ENCODE measurements at regions not wholly inside any gene's neighbourhood (a gene's known extent, or its start where the extent isn't known, plus 50 kb on each side); places are given as distances from the start of the nearest gene placed in this dataset.

- Histone ChIP-seq H3K27ac (no peak overlapping the region), H3K36me3 (no peaks in the 10 kb centered on the region), H3K4me3 (no peak overlapping the region), H3K27me3 (no peaks in the 10 kb centered on the region), H3K9me3 (no peaks in the 10 kb centered on the region), H3K4me1 (no peaks in the 10 kb centered on the region)
- no peak for TF ChIP-seq CTCF (IDR thresholded peaks at IDR 0.05)
- no peak for TF ChIP-seq POLR2A (IDR thresholded peaks at IDR 0.05)
- no peak for TF ChIP-seq EP300 (IDR thresholded peaks at IDR 0.05)
- TF ChIP-seq POLR2AphosphoS5 (IDR thresholded peaks at IDR 0.05) = no peak
- intact Hi-C loops (cut with DNase I) = no loop called here
- no peak for DNase-seq
Observed at GRCh38 chr5:8600843-8601242, 731.9 kb downstream of the MTRR start.

- Histone ChIP-seq H3K4me1 (no peaks in the 10 kb centered on the region), H3K36me3 (no peaks in the 10 kb centered on the region), H3K4me3 (no peak overlapping the region), H3K27me3 (no peaks in the 10 kb centered on the region), H3K27ac (no peak overlapping the region), H3K9me3 (no peaks in the 10 kb centered on the region)
- DNase-seq = no peak
- WGBS, 2 donors = 84 to 89% methylated on average over 8 of the region's 8 CpGs
- intact Hi-C loops (cut with DNase I) = no loop called here
- TF ChIP-seq POLR2A (IDR thresholded peaks at IDR 0.05) (no peak), CTCF (IDR thresholded peaks at IDR 0.05) (no peak), EP300 (IDR thresholded peaks at IDR 0.05) (no peak), POLR2AphosphoS5 (IDR thresholded peaks at IDR 0.05) (no peak)
Observed at GRCh38 chr5:8601831-8602354, 732.9 kb downstream of the MTRR start.

GRCh38 chr5:8606231-8606630 is 737.3 kb downstream of the MTRR start:
- Histone ChIP-seq H3K4me1 (no peaks in the 10 kb centered on the region), H3K36me3 (no peaks in the 10 kb centered on the region), H3K9me3 (no peaks in the 10 kb centered on the region), H3K27ac (no peak overlapping the region), H3K4me3 (no peak overlapping the region), H3K27me3 (no peaks in the 10 kb centered on the region)
- DNase-seq = no peak
- TF ChIP-seq POLR2AphosphoS5 (IDR thresholded peaks at IDR 0.05) = no peak
- TF ChIP-seq POLR2A (IDR thresholded peaks at IDR 0.05) = no peak
- no peak for TF ChIP-seq CTCF (IDR thresholded peaks at IDR 0.05)
- no peak for TF ChIP-seq EP300 (IDR thresholded peaks at IDR 0.05)
- intact Hi-C loops (cut with DNase I) = no loop called here

- Histone ChIP-seq H3K27me3 (no peaks in the 10 kb centered on the region), H3K4me1 (no peaks in the 10 kb centered on the region), H3K27ac (no peak overlapping the region), H3K4me3 (no peak overlapping the region), H3K36me3 (no peaks in the 10 kb centered on the region), H3K9me3 (no peaks in the 10 kb centered on the region)
- no peak for TF ChIP-seq POLR2A (IDR thresholded peaks at IDR 0.05)
- no peak for TF ChIP-seq EP300 (IDR thresholded peaks at IDR 0.05)
- TF ChIP-seq CTCF (IDR thresholded peaks at IDR 0.05) = no peak
- TF ChIP-seq POLR2AphosphoS5 (IDR thresholded peaks at IDR 0.05) = no peak
- 94% methylated on average over 3 of the region's 3 CpGs for WGBS, 2 donors
- no peak for DNase-seq
- intact Hi-C loops (cut with DNase I) = no loop called here
Observed at GRCh38 chr5:8611067-8611466, 742.1 kb downstream of the MTRR start.

- DNase-seq = no peak
- no peak for TF ChIP-seq CTCF (IDR thresholded peaks at IDR 0.05)
- no peak for TF ChIP-seq POLR2A (IDR thresholded peaks at IDR 0.05)
- no peak for TF ChIP-seq POLR2AphosphoS5 (IDR thresholded peaks at IDR 0.05)
- Histone ChIP-seq H3K9me3 (no peaks in the 10 kb centered on the region), H3K36me3 (no peaks in the 10 kb centered on the region), H3K4me1 (no peaks in the 10 kb centered on the region), H3K27ac (no peak overlapping the region), H3K27me3 (no peaks in the 10 kb centered on the region), H3K4me3 (no peak overlapping the region)
- intact Hi-C loops (cut with DNase I) = no loop called here
- WGBS, 2 donors = 78 to 80% methylated on average over 4 of the region's 4 CpGs
Observed at GRCh38 chr5:8613078-8613685, 744.2 kb downstream of the MTRR start.
